ENCODE measurements at regions not wholly inside any gene's neighbourhood (a gene's known extent, or its start where the extent isn't known, plus 50 kb on each side); places are given as distances from the start of the nearest gene placed in this dataset.
"Not testable (repeated sequence)": the region's sequence is repeated elsewhere in the genome, so short reads cannot be mapped to it uniquely, and the experiment has no call there.

DNA sequence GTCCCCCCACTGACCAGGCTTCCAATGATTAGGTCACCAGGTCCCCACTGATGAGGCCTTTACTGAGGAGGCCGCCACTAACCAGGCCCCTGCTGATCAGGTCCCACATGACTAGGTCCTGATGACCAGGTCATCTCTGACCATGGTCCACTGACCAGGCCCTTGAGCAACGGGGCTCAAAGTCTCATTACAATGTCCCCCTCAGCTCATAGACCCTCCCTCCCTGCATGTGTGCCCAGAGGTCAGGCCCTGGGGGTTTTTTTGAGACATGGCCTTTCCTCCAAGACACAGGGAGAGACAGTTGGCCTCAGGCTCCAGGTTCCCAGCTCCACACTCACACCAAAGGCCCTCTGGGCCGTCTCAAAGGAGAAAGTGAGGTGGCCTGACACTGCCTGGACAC is 250.4 kb downstream of the CWH43 start:
- H3K27ac ChIP-seq; CTCF ChIA-PET; DNase-seq (ENCODE audit: low spot score); POLR2A ChIA-PET (ENCODE audit: low non-redundant PET): not testable (repeated sequence)

DNA sequence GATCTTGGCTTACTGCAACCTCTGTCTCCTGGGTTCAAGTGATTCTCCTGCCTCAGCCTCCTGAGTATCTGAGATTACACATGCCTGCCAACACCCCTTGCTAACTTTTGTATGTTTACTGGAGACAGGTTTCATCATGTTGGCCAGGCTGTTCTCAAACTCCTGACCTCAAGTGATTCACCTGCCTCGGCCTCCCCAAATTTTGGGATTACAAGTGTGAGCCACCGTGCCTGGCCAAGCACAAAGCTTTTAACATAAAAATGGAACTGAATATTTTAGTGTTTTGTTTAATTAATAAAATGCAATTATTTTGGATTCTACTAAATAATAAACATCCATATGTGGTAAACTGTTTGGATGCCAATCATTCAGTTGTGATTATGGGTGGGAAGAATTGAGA is 255.2 kb downstream of the CWH43 start:
- CTCF ChIA-PET; POLR2A ChIA-PET (ENCODE audit: low non-redundant PET); H3K27ac ChIP-seq; DNase-seq (ENCODE audit: low spot score): not testable (repeated sequence)

DNA sequence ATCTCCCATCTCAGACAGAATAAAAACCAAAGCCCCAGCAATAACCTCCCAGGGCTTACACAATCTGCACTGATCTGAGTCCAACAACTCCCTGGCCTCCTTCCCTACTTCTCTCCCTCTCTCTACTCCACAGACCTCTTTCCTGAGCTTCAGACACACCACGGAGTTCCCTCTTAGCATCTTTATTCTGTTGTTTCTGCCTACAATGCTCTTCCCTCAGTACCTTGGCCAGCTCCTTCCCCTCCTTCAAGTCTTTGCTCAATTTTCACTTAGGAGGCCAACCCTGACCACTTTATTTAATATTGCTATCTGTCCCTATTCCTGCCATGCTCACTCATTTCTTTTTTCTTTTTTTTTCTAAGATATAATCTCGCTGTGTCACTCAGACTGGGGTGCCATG is 276.7 kb downstream of the CWH43 start:
- POLR2A ChIA-PET (ENCODE audit: low non-redundant PET); CTCF ChIA-PET; DNase-seq (ENCODE audit: low spot score); H3K27ac ChIP-seq: not testable (repeated sequence)

DNA sequence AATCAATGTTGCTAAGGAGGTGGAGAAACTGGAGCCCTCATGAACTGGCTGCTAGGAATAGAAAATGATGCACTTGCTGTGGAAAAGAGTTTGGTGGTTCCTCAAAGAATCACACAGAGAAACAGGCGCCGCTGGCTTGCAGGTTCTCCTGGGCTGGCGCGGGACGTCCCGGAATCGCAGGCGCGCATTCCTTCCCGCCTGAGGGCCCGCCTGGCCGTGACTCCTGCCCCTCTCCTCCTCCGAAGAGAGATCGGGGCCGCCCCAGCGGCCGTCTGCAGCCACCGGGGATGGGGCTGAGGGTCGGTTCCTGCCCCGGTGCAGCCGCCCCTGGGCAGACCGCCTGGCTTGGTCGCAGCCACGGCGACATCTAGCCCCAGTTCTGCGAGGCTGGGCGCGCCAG is 284.4 kb downstream of the CWH43 start:
- DNase-seq (ENCODE audit: low spot score); POLR2A ChIA-PET (ENCODE audit: low non-redundant PET); CTCF ChIA-PET; H3K27ac ChIP-seq: not testable (repeated sequence)

DNA sequence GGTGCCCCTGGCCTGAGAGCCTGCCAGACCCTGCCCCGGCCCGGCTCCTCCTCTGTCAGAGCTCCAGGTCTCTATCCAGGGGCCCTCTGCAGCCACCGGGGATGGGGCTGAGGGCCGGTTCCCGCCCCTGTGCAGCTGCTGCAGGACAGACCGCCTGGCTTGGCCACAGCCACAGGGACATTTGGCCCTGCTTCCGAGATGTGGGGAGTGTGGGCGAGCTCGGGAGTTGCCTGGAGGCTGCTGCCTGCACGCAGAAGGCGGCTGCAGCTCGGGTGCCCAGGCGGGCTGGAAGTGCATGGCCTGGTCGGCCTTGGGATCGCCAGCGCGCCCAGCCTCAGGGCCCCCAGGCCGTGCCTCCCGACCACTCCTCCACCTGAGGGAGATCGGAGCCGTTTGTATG is 284.8 kb downstream of the CWH43 start:
- POLR2A ChIA-PET (ENCODE audit: low non-redundant PET); DNase-seq (ENCODE audit: low spot score); CTCF ChIA-PET; H3K27ac ChIP-seq: not testable (repeated sequence)

DNA sequence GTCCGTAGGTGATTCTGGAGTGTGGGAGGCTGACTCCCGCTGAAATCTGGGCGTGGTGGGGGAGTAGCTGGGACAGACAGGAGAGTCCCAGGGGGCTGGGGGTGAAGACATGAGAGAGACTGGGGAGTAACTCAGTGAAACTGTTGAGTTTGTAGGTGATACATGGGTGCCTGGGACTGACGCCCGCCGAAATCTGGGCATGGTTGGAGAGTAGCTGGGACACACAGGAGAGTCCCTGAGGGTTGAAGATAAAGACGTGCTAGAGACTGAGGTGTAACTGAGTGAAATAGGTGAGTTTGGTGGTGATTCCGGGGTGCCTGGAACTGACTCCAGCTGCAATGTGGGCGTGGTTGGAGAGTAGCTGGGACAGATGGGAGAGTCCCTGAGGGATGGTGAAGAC is 299.8 kb downstream of the CWH43 start:
- DNase-seq (ENCODE audit: low spot score); H3K27ac ChIP-seq; CTCF ChIA-PET; POLR2A ChIA-PET (ENCODE audit: low non-redundant PET): not testable (repeated sequence)

DNA sequence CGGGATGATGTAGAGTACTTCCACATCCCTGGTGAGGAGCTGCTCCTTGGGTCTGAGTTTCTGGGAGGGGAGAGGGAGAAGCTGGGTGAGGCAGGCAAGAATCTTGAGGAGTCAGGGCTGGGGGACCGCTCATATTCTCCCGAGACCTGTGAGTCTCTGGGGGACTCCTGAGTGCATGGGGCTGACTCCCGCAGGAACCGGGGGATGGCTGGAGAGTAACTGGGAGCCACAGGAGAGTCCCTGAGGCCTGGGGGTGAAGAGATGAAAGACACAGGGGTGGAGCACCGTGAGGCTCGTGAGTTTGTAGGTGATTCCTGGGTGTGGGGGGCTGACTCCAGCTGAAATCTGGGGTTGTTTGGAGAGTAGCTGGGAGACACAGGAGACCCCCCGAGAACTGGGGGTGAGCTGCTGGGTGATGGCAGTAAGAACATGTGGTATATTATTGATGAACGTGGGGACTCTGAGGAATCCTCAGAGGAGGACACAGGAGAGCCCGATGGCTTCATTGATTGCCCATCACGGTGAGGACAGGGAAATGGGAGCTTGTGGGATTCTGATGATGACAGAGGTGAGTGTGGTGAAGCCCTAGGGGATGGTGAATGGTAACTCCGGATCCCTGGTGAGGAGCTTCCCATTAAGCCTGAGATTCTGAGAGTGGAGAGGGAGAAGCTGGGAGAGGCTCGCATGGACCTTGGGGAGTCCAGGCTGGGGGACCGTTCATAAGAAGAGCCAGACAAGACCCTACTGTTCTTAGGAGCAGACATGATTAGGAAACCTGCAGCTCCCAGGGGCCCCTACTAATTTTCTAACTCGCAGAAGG is 301.1 kb downstream of the CWH43 start:
- DNase-seq (ENCODE audit: low spot score); POLR2A ChIA-PET (ENCODE audit: low non-redundant PET); CTCF ChIA-PET: not testable (repeated sequence)

DNA sequence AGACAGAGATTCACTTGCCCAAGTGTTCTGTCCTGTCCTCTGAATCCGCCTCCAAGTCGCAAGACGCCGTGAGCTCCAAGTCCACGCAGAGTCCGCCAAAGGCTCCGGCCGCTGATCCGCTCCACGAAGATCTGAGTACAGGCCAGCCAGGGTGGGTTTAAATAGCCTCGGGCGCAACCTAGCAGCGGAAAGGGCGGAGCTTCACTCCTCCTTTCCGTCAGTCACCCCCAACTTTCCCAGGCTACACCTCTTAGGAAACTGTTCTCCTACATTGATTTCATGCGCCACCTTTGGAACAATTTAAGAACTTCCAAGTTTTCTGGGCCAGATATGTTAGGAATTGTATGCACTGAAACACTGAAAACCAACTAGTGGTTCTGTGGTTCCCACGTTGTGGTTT is 301.8 kb downstream of the CWH43 start:
- POLR2A ChIA-PET (ENCODE audit: low non-redundant PET); CTCF ChIA-PET; H3K27ac ChIP-seq: not testable (repeated sequence)
- DNase-seq (ENCODE audit: low spot score), result peak; percentile 20

More for the DNA sequence above, 301.1 kb downstream of the CWH43 start:
- H3K27ac ChIP-seq, result not testable (repeated sequence)

DNA sequence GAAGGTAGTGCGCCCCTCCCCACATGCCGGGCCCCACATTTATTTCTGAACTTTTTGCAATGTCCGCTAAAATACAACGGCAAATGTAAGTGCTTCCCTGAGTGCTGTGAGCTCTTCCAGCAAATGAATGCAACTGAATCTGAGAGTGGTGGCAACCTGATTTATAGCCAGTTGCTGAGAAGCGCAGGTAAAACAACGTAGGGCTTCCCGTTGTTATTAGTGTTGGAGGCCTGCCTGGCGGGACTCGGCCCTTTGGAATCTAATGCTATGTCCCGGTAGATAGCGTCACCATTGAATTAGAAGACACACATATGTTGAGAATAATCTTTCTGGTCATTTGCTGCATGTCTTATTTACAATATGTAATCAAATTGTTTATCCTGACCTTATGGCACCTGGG is 302.7 kb downstream of the CWH43 start:
- peak; percentile 10 for DNase-seq (ENCODE audit: low spot score)
- CTCF ChIA-PET, result not testable (repeated sequence)

DNA sequence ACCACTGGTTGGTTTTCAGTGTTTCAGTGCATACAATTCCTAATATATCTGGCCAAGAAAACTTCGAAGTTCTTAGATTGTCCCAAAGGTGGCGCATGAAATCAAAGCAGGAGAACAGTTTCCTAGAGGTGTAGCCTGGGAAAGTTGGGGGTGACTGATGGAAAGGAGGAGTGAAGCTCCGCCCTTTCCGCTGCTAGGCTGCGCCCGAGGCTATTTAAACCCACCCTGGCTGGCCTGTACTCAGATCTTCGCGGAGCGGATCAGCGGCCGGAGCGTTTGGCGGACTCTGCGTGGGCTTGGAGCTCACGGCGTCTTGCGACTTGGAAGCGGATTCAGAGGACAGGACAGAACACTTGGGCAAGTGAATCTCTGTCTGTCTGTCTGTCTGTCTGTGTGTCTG is 328.7 kb downstream of the CWH43 start:
- DNase-seq (ENCODE audit: low spot score); CTCF ChIA-PET; POLR2A ChIA-PET (ENCODE audit: low non-redundant PET); H3K27ac ChIP-seq: not testable (repeated sequence)

More for the DNA sequence above, 302.7 kb downstream of the CWH43 start:
- POLR2A ChIA-PET (ENCODE audit: low non-redundant PET); H3K27ac ChIP-seq: not testable (repeated sequence)

DNA sequence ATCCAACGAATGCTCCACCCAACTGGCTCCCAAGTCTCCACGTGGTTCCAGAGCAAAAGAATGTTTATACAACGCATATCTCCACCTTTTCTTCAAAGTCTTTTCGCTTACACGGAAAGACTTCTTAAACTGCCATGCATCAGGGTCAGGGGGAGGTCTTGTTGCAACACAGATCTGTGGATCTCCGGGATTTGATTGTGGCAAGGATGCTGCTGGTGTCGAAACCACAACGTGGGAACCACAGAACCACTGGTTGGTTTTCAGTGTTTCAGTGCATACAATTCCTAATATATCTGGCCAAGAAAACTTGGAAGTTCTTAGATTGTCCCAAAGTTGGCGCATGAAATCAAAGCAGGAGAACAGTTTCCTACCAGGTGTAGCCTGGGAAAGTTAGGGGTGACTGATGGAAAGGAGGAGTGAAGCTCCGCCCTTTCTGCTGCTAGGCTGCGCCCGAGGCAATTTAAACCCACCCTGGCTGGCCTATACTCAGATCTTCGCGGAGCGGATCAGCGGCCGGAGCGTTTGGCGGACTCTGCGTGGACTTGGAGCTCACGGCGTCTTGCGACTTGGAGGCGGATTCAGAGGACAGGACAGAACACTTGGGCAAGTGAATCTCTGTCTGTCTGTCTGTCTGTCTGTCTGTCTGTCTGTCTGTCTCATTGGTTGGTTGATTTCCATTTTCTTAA is 334.8 kb downstream of the CWH43 start:
- DNase-seq (ENCODE audit: low spot score); H3K27ac ChIP-seq; POLR2A ChIA-PET (ENCODE audit: low non-redundant PET); CTCF ChIA-PET: not testable (repeated sequence)

DNA sequence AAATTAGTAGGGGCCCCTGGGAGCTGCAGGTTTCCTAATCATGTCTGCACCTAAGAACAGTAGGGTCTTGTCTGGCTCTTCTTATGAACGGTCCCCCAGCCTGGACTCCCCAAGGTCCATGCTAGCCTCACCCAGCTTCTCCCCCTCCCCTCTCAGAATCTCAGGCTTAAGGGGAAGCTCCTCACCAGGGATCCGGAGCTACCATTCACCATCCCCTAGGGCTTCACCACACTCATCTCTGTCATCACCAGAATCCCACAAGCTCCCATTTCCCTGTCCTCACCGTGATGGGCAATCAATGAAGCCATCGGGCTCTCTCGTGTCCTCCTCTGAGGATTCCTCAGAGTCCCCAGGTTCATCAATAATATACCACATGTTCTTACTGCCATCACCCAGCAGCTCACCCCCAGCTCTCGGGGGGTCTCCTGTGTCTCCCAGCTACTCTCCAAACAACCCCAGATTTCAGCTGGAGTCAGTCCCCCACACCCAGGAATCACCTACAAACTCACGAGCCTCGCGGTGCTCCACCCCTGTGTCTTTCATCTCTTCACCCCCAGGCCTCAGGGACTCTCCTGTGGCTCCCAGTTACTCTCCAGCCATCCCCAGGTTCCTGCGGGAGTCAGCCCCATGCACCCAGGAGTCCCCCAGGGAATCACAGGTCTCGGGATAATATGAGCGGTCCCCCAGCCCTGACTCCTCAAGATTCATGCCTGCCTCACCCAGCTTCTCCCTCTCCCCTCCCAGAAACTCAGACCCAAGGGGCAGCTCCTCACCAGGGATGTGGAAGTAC is 335.6 kb downstream of the CWH43 start:
- H3K27ac ChIP-seq; CTCF ChIA-PET; DNase-seq (ENCODE audit: low spot score); POLR2A ChIA-PET (ENCODE audit: low non-redundant PET): not testable (repeated sequence)

DNA sequence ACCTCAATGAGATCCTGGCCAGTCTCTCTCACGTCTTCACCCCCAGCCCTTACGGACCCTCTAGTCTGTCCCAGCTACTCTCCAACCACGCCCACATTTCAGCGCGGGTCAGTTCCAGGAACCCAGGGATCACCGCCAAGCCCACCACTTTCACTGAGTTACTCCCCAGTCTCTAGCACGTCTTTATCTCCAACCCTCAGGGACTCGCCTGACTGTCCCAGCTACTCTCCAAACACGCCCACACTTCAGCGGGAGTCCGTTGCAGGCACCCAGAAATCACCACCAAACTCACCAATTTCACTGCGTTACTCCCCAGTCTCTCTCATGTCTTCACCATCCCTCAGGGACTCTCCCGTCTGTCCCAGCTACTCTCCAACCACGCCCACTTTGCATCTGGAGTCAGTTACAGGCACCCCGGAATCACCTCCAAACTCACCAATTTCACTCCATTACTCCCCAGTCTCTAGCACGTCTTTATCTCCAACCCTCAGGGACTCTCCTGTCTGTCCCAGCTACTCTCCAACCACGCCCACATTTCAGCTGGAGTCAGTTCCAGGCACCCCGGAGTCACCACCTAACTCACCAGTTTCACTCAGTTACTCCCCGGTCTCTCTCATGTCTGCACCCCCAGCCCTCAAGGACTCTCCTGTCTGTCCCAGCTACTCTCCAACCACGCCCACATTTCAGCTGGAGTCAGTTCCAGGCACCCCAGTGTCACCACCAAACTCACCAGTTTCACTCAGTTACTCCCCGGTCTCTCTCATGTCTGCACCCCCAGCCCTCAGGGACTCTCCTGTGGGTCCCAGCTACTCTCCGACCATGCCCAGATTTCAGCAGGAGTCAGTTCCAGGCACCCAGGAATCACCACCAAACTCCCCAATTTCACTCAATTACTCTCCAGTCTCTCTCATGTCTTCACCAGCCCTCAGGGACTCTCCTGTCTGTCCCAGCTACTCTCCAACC is 336.8 kb downstream of the CWH43 start:
- H3K27ac ChIP-seq; POLR2A ChIA-PET (ENCODE audit: low non-redundant PET); CTCF ChIA-PET; DNase-seq (ENCODE audit: low spot score): not testable (repeated sequence)

DNA sequence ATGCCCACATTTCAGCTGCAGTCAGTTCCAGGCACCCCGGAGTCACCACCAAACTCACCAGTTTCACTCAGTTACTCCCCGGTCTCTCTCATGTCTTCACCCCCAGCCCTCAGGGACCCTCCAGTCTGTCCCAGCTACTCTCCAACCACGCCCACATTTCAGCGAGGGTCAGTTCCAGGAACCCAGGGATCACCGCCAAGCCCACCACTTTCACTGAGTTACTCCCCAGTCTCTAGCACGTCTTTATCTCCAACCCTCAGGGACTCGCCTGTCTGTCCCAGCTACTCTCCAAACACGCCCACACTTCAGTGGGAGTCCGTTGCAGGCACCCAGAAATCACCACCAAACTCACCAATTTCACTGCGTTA is 337.5 kb downstream of the CWH43 start:
- DNase-seq (ENCODE audit: low spot score); H3K27ac ChIP-seq; POLR2A ChIA-PET (ENCODE audit: low non-redundant PET); CTCF ChIA-PET: not testable (repeated sequence)

Measured in RWPE1 (cell line).